ENCODE measurements at regions not wholly inside any gene's neighbourhood (a gene's known extent, or its start where the extent isn't known, plus 50 kb on each side); places are given as distances from the start of the nearest gene placed in this dataset.

DNA sequence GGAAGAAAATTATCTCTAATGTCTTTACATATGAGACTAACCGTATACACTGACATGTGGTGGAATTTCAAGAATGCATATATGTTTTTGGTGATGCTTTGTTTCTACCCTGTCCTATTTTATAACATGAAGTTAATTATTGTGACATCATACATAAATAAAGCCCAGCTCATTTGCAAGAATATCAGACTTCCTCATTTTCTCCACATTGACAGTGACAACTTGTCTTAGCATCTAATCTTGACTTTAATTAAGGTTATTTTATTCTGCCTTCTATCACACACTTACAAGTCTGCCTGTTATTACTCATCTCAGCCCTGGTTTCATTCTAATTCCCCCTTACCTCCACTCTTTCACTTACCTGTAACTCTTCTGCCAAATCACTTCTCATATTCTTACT lies 140.6 kb upstream of the STARD13 start:
- H2BK15ac ChIP-seq (ENCODE audit: low read depth, poor library complexity, severe bottlenecking) = no peak overlapping the region
- WGBS = no CpG with 5 or more reads among the region's 1 CpG
- H4K91ac ChIP-seq (ENCODE audit: low read length) = no peak overlapping the region
- H2AK5ac ChIP-seq (ENCODE audit: low read length, severe bottlenecking) = no peak overlapping the region
- H3K4me1 ChIP-seq (ENCODE audit: control insufficient read depth, insufficient read depth, low read depth, low read length) = no peaks in the 10 kb centered on the region
- H3K4me3 ChIP-seq (ENCODE audit: insufficient read depth in 1 of 2, low read depth in 1 of 2, low read length in 2 of 2) = no peak overlapping the region
- H3K23ac ChIP-seq (ENCODE audit: low read length in 2 of 2) = no peak overlapping the region
- no peak overlapping the region for H4K8ac ChIP-seq (ENCODE audit: low read length)
- H3K18ac ChIP-seq (ENCODE audit: low read depth in 1 of 2, low read length in 2 of 2) = no peak overlapping the region
- no peaks in the 10 kb centered on the region for H3K27me3 ChIP-seq (ENCODE audit: control insufficient read depth in 1 of 2, insufficient read depth in 1 of 2, low read length in 2 of 2)
- DNase-seq = no peak
- H2AFZ ChIP-seq (ENCODE audit: low read depth, low read length) = no peak overlapping the region
- no peak overlapping the region for H2BK12ac ChIP-seq (ENCODE audit: low read length in 2 of 2)
- no peak overlapping the region for H3K9ac ChIP-seq (ENCODE audit: low read length)
- H3K27ac ChIP-seq (ENCODE audit: low read length, poor library complexity, severe bottlenecking) = no peak overlapping the region
- H3K79me1 ChIP-seq (replicated peaks; ENCODE audit: low read length, poor library complexity, severe bottlenecking) = no peaks in the 10 kb centered on the region
- peaks cover 5% of the 10 kb centered on the region for H3K9me3 ChIP-seq (ENCODE audit: control insufficient read depth, low read length)
- H3K4ac ChIP-seq (ENCODE audit: low read depth in 1 of 2, low read length in 2 of 2) = no peak overlapping the region
- H3K36me3 ChIP-seq (ENCODE audit: control insufficient read depth in 1 of 2, insufficient read depth in 2 of 2, low read depth in 1 of 2, low read length in 2 of 2) = no peaks in the 10 kb centered on the region
- no peak overlapping the region for H2BK120ac ChIP-seq (ENCODE audit: low read depth, low read length)
- no peak overlapping the region for H3K4me2 ChIP-seq (ENCODE audit: low read length, poor library complexity, severe bottlenecking)
- no peak overlapping the region for H3K14ac ChIP-seq (ENCODE audit: low read length in 2 of 2)
- no peak overlapping the region for H2BK5ac ChIP-seq (ENCODE audit: low read depth, low read length, poor library complexity, severe bottlenecking)

DNA sequence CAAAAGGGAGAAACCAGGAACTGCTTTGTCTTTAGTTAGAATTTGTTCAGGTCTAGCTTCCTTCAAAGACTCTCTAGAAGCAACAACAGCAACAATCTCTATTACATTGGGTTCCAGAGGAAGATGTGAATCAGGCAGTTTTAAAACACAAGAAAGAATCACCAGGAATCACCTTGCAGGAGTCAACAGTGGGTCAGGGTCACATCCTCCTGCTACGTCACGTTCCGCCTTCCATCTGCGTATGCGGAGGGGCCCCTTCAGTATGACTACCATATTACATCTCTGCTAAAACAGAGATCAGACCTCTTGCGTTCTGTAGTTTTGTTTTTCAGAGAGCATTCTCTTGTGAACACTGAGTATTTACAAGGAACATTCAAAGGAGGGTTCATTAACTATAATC lies 147.8 kb upstream of the STARD13 start:
- Histone ChIP-seq H3K27ac (ENCODE audit: low read length, poor library complexity, severe bottlenecking) (no peak overlapping the region), H2BK5ac (ENCODE audit: low read depth, low read length, poor library complexity, severe bottlenecking) (no peak overlapping the region), H3K18ac (ENCODE audit: low read depth in 1 of 2, low read length in 2 of 2) (no peak overlapping the region), H2BK120ac (ENCODE audit: low read depth, low read length) (no peak overlapping the region), H2BK15ac (ENCODE audit: low read depth, poor library complexity, severe bottlenecking) (no peak overlapping the region), H3K79me1 (replicated peaks; ENCODE audit: low read length, poor library complexity, severe bottlenecking) (no peaks in the 10 kb centered on the region), H2AFZ (ENCODE audit: low read depth, low read length) (no peak overlapping the region), H2BK12ac (ENCODE audit: low read length in 2 of 2) (no peak overlapping the region), H2AK5ac (ENCODE audit: low read length, severe bottlenecking) (no peak overlapping the region), H3K36me3 (ENCODE audit: control insufficient read depth in 1 of 2, insufficient read depth in 2 of 2, low read depth in 1 of 2, low read length in 2 of 2) (no peaks in the 10 kb centered on the region), H3K27me3 (ENCODE audit: control insufficient read depth in 1 of 2, insufficient read depth in 1 of 2, low read length in 2 of 2) (no peaks in the 10 kb centered on the region), H3K4me3 (ENCODE audit: insufficient read depth in 1 of 2, low read depth in 1 of 2, low read length in 2 of 2) (no peak overlapping the region), H3K9ac (ENCODE audit: low read length) (no peak overlapping the region), H3K23ac (ENCODE audit: low read length in 2 of 2) (no peak overlapping the region), H3K9me3 (ENCODE audit: control insufficient read depth, low read length) (peaks cover 5% of the 10 kb centered on the region), H3K4me1 (ENCODE audit: control insufficient read depth, insufficient read depth, low read depth, low read length) (no peaks in the 10 kb centered on the region), H4K91ac (ENCODE audit: low read length) (no peak overlapping the region), H3K4me2 (ENCODE audit: low read length, poor library complexity, severe bottlenecking) (no peak overlapping the region), H4K8ac (ENCODE audit: low read length) (no peak overlapping the region), H3K14ac (ENCODE audit: low read length in 2 of 2) (no peak overlapping the region), H3K4ac (ENCODE audit: low read depth in 1 of 2, low read length in 2 of 2) (no peak overlapping the region)
- DNase-seq = no peak
- 72% methylated on average over 5 of the region's 6 CpGs for WGBS

DNA sequence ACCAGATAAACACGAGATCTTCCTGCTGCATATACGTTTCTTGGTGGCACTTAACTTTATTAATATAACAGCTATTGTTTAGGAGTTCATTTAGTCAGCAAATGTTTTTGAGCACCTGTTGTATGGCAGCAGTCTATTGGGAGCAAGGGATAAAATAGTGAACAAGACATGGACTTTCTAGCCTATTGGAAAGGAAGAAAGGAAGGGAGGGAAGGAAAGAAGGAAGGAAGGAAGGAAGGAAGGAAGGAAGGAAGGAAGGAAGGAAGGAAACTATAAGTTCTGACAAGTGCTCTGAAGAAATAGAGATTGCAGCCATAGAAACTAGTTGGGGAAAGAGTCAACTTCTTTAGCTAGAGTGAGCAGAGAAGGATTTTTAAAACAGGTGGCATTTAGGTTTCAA lies 149.1 kb upstream of the STARD13 start:
- Histone ChIP-seq H3K9ac (ENCODE audit: low read length) (no peak overlapping the region), H3K27me3 (ENCODE audit: control insufficient read depth in 1 of 2, insufficient read depth in 1 of 2, low read length in 2 of 2) (no peaks in the 10 kb centered on the region), H3K27ac (ENCODE audit: low read length, poor library complexity, severe bottlenecking) (no peak overlapping the region), H2BK15ac (ENCODE audit: low read depth, poor library complexity, severe bottlenecking) (no peak overlapping the region), H3K4me3 (ENCODE audit: insufficient read depth in 1 of 2, low read depth in 1 of 2, low read length in 2 of 2) (no peak overlapping the region), H3K4ac (ENCODE audit: low read depth in 1 of 2, low read length in 2 of 2) (no peak overlapping the region), H2AK5ac (ENCODE audit: low read length, severe bottlenecking) (no peak overlapping the region), H3K9me3 (ENCODE audit: control insufficient read depth, low read length) (no peaks in the 10 kb centered on the region), H3K4me2 (ENCODE audit: low read length, poor library complexity, severe bottlenecking) (no peak overlapping the region), H2BK120ac (ENCODE audit: low read depth, low read length) (no peak overlapping the region), H3K79me1 (replicated peaks; ENCODE audit: low read length, poor library complexity, severe bottlenecking) (no peaks in the 10 kb centered on the region), H2AFZ (ENCODE audit: low read depth, low read length) (no peak overlapping the region), H2BK12ac (ENCODE audit: low read length in 2 of 2) (no peak overlapping the region), H3K4me1 (ENCODE audit: control insufficient read depth, insufficient read depth, low read depth, low read length) (no peaks in the 10 kb centered on the region), H3K36me3 (ENCODE audit: control insufficient read depth in 1 of 2, insufficient read depth in 2 of 2, low read depth in 1 of 2, low read length in 2 of 2) (no peaks in the 10 kb centered on the region), H3K23ac (ENCODE audit: low read length in 2 of 2) (no peak overlapping the region), H4K8ac (ENCODE audit: low read length) (no peak overlapping the region), H3K14ac (ENCODE audit: low read length in 2 of 2) (no peak overlapping the region), H3K18ac (ENCODE audit: low read depth in 1 of 2, low read length in 2 of 2) (no peak overlapping the region), H2BK5ac (ENCODE audit: low read depth, low read length, poor library complexity, severe bottlenecking) (no peak overlapping the region), H4K91ac (ENCODE audit: low read length) (no peak overlapping the region)
- no peak for DNase-seq
- no CpG with 5 or more reads among the region's 2 CpGs for WGBS

DNA sequence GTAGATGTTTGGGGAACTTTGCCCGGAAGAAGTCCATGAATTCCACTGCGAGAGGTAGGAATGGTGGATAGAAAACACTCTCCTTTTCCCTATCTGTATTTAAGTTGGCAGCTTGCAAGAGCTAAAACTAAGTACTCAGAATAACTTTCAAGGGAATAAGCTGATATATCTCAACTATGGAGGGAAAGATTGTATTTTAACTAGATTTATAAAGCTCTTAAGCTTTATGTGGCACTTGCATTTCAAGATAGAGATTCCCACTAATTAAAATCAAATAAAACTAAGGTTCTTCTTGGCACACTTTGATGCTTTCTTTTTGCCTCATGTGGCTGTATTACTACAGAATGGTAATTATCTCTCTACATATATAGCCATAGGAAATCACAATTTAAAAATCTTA lies 149.7 kb upstream of the STARD13 start:
- H2AFZ ChIP-seq (ENCODE audit: low read depth, low read length) = no peak overlapping the region
- no peaks in the 10 kb centered on the region for H3K4me1 ChIP-seq (ENCODE audit: control insufficient read depth, insufficient read depth, low read depth, low read length)
- H3K79me1 ChIP-seq (replicated peaks; ENCODE audit: low read length, poor library complexity, severe bottlenecking) = no peaks in the 10 kb centered on the region
- no peak overlapping the region for H3K9ac ChIP-seq (ENCODE audit: low read length)
- no peak overlapping the region for H3K4me3 ChIP-seq (ENCODE audit: insufficient read depth in 1 of 2, low read depth in 1 of 2, low read length in 2 of 2)
- H2BK120ac ChIP-seq (ENCODE audit: low read depth, low read length) = no peak overlapping the region
- no peak overlapping the region for H2BK15ac ChIP-seq (ENCODE audit: low read depth, poor library complexity, severe bottlenecking)
- H3K4me2 ChIP-seq (ENCODE audit: low read length, poor library complexity, severe bottlenecking) = no peak overlapping the region
- no peak overlapping the region for H3K14ac ChIP-seq (ENCODE audit: low read length in 2 of 2)
- no peak overlapping the region for H2BK12ac ChIP-seq (ENCODE audit: low read length in 2 of 2)
- DNase-seq = no peak
- no peak overlapping the region for H3K23ac ChIP-seq (ENCODE audit: low read length in 2 of 2)
- H3K9me3 ChIP-seq (ENCODE audit: control insufficient read depth, low read length) = no peaks in the 10 kb centered on the region
- no peak overlapping the region for H4K91ac ChIP-seq (ENCODE audit: low read length)
- H3K4ac ChIP-seq (ENCODE audit: low read depth in 1 of 2, low read length in 2 of 2) = no peak overlapping the region
- H3K27ac ChIP-seq (ENCODE audit: low read length, poor library complexity, severe bottlenecking) = no peak overlapping the region
- WGBS = 100% methylated on average over 1 of the region's 2 CpGs
- H3K36me3 ChIP-seq (ENCODE audit: control insufficient read depth in 1 of 2, insufficient read depth in 2 of 2, low read depth in 1 of 2, low read length in 2 of 2) = no peaks in the 10 kb centered on the region
- H2AK5ac ChIP-seq (ENCODE audit: low read length, severe bottlenecking) = no peak overlapping the region
- H3K27me3 ChIP-seq (ENCODE audit: control insufficient read depth in 1 of 2, insufficient read depth in 1 of 2, low read length in 2 of 2) = no peaks in the 10 kb centered on the region
- H3K18ac ChIP-seq (ENCODE audit: low read depth in 1 of 2, low read length in 2 of 2) = no peak overlapping the region
- H4K8ac ChIP-seq (ENCODE audit: low read length) = no peak overlapping the region
- H2BK5ac ChIP-seq (ENCODE audit: low read depth, low read length, poor library complexity, severe bottlenecking) = no peak overlapping the region
